ENCODE measurements at regions not wholly inside any gene's neighbourhood (a gene's known extent, or its start where the extent isn't known, plus 50 kb on each side); places are given as distances from the start of the nearest gene placed in this dataset.
"Not testable (repeated sequence)": the region's sequence is repeated elsewhere in the genome, so short reads cannot be mapped to it uniquely, and the experiment has no call there.

GRCh38 chr7:113292105-113292504 is 173.8 kb upstream of the SMIM30 start:
- H3K27ac Mint-ChIP-seq = no peak overlapping the region
- ChIA-PET CTCF (interaction anchor here (0.6 kb wide), 1 partner anchor 393 kb away, joined by 3 read pairs; no protein-coding TSS in a partner anchor), POLR2A (no interaction called here)
- no peaks in the 10 kb centered on the region for H3K9me3 Mint-ChIP-seq
- peaks cover 6% of the 10 kb centered on the region for H3K27me3 Mint-ChIP-seq
- no peak overlapping the region for H3K4me3 Mint-ChIP-seq
- no peaks in the 10 kb centered on the region for H3K4me1 Mint-ChIP-seq
- DNase-seq = no peak
- no peaks in the 10 kb centered on the region for H3K36me3 Mint-ChIP-seq (ENCODE audit: low read depth)

GRCh38 chr7:113291058-113291457 is 172.7 kb upstream of the SMIM30 start:
- H3K4me1 Mint-ChIP-seq = no peaks in the 10 kb centered on the region
- no peaks in the 10 kb centered on the region for H3K9me3 Mint-ChIP-seq
- ChIA-PET CTCF (no interaction called here), POLR2A (no interaction called here)
- H3K36me3 Mint-ChIP-seq (ENCODE audit: low read depth) = no peaks in the 10 kb centered on the region
- no peak for DNase-seq
- peaks cover 6% of the 10 kb centered on the region for H3K27me3 Mint-ChIP-seq
- H3K27ac Mint-ChIP-seq = no peak overlapping the region
- no peak overlapping the region for H3K4me3 Mint-ChIP-seq

GRCh38 chr7:113289140-113289740 is 170.9 kb upstream of the SMIM30 start:
- ChIA-PET POLR2A (no interaction called here), CTCF (no interaction called here)
- H3K27me3 Mint-ChIP-seq = peaks cover 6% of the 10 kb centered on the region
- H3K9me3 Mint-ChIP-seq = no peaks in the 10 kb centered on the region
- DNase-seq = no peak
- no peak overlapping the region for H3K27ac Mint-ChIP-seq
- H3K36me3 Mint-ChIP-seq (ENCODE audit: low read depth) = no peaks in the 10 kb centered on the region
- no peak overlapping the region for H3K4me3 Mint-ChIP-seq
- H3K4me1 Mint-ChIP-seq = no peaks in the 10 kb centered on the region

GRCh38 chr7:113285411-113285810 is 167.1 kb upstream of the SMIM30 start:
- POLR2A ChIA-PET = no interaction called here
- Mint-ChIP-seq H3K36me3 (ENCODE audit: low read depth) (no peaks in the 10 kb centered on the region), H3K9me3 (no peaks in the 10 kb centered on the region), H3K4me3 (no peak overlapping the region), H3K27ac (no peak overlapping the region), H3K27me3 (peaks cover 4% of the 10 kb centered on the region), H3K4me1 (no peaks in the 10 kb centered on the region)
- DNase-seq = no peak
- CTCF ChIA-PET = no interaction called here

- Mint-ChIP-seq H3K27me3 (peaks cover 1% of the 10 kb centered on the region), H3K27ac (no peak overlapping the region), H3K4me1 (no peaks in the 10 kb centered on the region), H3K9me3 (no peaks in the 10 kb centered on the region), H3K36me3 (ENCODE audit: low read depth) (no peaks in the 10 kb centered on the region), H3K4me3 (no peak overlapping the region)
- ChIA-PET CTCF (no interaction called here), POLR2A (no interaction called here)
- DNase-seq = no peak
These were observed 165.5 kb upstream of the SMIM30 start for GRCh38 chr7:113283861-113284260.

- Mint-ChIP-seq H3K9me3 (no peaks in the 10 kb centered on the region), H3K27me3 (no peaks in the 10 kb centered on the region), H3K4me1 (no peaks in the 10 kb centered on the region), H3K27ac (no peak overlapping the region), H3K4me3 (no peak overlapping the region), H3K36me3 (ENCODE audit: low read depth) (no peaks in the 10 kb centered on the region)
- ChIA-PET POLR2A (no interaction called here), CTCF (no interaction called here)
- no peak for DNase-seq
These were observed 164.5 kb upstream of the SMIM30 start for GRCh38 chr7:113282875-113283274.

- no peak for DNase-seq
- ChIA-PET CTCF (no interaction called here), POLR2A (no interaction called here)
- H3K9me3 Mint-ChIP-seq = no peaks in the 10 kb centered on the region
- H3K4me3 Mint-ChIP-seq = no peak overlapping the region
- no peak overlapping the region for H3K27ac Mint-ChIP-seq
- no peaks in the 10 kb centered on the region for H3K4me1 Mint-ChIP-seq
- no peaks in the 10 kb centered on the region for H3K27me3 Mint-ChIP-seq
- H3K36me3 Mint-ChIP-seq (ENCODE audit: low read depth) = no peaks in the 10 kb centered on the region
These were observed 162.9 kb upstream of the SMIM30 start for GRCh38 chr7:113281223-113281622.

GRCh38 chr7:113279256-113279655 is 160.9 kb upstream of the SMIM30 start:
- Mint-ChIP-seq H3K4me3 (no peak overlapping the region), H3K36me3 (ENCODE audit: low read depth) (no peaks in the 10 kb centered on the region), H3K27me3 (no peaks in the 10 kb centered on the region), H3K9me3 (peaks cover 4% of the 10 kb centered on the region), H3K27ac (no peak overlapping the region), H3K4me1 (no peaks in the 10 kb centered on the region)
- CTCF ChIA-PET = no interaction called here
- POLR2A ChIA-PET = no interaction called here
- DNase-seq = no peak

GRCh38 chr7:113270790-113271189 is 152.4 kb upstream of the SMIM30 start:
- ChIA-PET POLR2A (no interaction called here), CTCF (no interaction called here)
- H3K9me3 Mint-ChIP-seq = peaks cover 18% of the 10 kb centered on the region
- H3K36me3 Mint-ChIP-seq (ENCODE audit: low read depth) = no peaks in the 10 kb centered on the region
- no peaks in the 10 kb centered on the region for H3K27me3 Mint-ChIP-seq
- no peak for DNase-seq
- no peak overlapping the region for H3K4me3 Mint-ChIP-seq
- H3K4me1 Mint-ChIP-seq = no peaks in the 10 kb centered on the region
- H3K27ac Mint-ChIP-seq = no peak overlapping the region

- CTCF ChIA-PET; H3K27ac Mint-ChIP-seq; H3K27me3 Mint-ChIP-seq; POLR2A ChIA-PET; H3K4me1 Mint-ChIP-seq; H3K4me3 Mint-ChIP-seq; H3K36me3 Mint-ChIP-seq (ENCODE audit: low read depth); DNase-seq: not testable (repeated sequence)
- H3K9me3 Mint-ChIP-seq = peaks cover 14% of the 10 kb centered on the region
These were observed 151.2 kb upstream of the SMIM30 start for GRCh38 chr7:113269592-113269991.

GRCh38 chr7:113268757-113269156 is 150.4 kb upstream of the SMIM30 start:
- no peak overlapping the region for H3K27ac Mint-ChIP-seq
- CTCF ChIA-PET = no interaction called here

GRCh38 chr7:113267885-113268284 is 149.5 kb upstream of the SMIM30 start:
- no peak overlapping the region for H3K4me3 Mint-ChIP-seq
- POLR2A ChIA-PET = no interaction called here
- no peaks in the 10 kb centered on the region for H3K4me1 Mint-ChIP-seq

More at GRCh38 chr7:113268757-113269156, 150.4 kb upstream of the SMIM30 start:
- H3K36me3 Mint-ChIP-seq (ENCODE audit: low read depth) = no peaks in the 10 kb centered on the region
- DNase-seq = no peak
- POLR2A ChIA-PET = no interaction called here
- no peaks in the 10 kb centered on the region for H3K27me3 Mint-ChIP-seq
- H3K4me1 Mint-ChIP-seq = no peaks in the 10 kb centered on the region
- H3K9me3 Mint-ChIP-seq = peaks cover 14% of the 10 kb centered on the region
- H3K4me3 Mint-ChIP-seq = no peak overlapping the region

GRCh38 chr7:113267271-113267670 is 148.9 kb upstream of the SMIM30 start:
- DNase-seq = no peak
- Mint-ChIP-seq H3K9me3 (peaks cover 10% of the 10 kb centered on the region), H3K4me3 (no peak overlapping the region), H3K27ac (no peak overlapping the region), H3K36me3 (ENCODE audit: low read depth) (no peaks in the 10 kb centered on the region), H3K27me3 (no peaks in the 10 kb centered on the region), H3K4me1 (no peaks in the 10 kb centered on the region)
- ChIA-PET CTCF (no interaction called here), POLR2A (no interaction called here)

More at GRCh38 chr7:113267885-113268284, 149.5 kb upstream of the SMIM30 start:
- Mint-ChIP-seq H3K27ac (no peak overlapping the region), H3K36me3 (ENCODE audit: low read depth) (no peaks in the 10 kb centered on the region), H3K9me3 (peaks cover 14% of the 10 kb centered on the region), H3K27me3 (no peaks in the 10 kb centered on the region)
- CTCF ChIA-PET = no interaction called here
- DNase-seq = no peak

- ChIA-PET CTCF (interaction anchor here (1.1 kb wide), 1 partner anchor 397 kb away, joined by 3 read pairs; no protein-coding TSS in a partner anchor), POLR2A (no interaction called here)
- no peak for DNase-seq
- Mint-ChIP-seq H3K9me3 (peaks cover 2% of the 10 kb centered on the region), H3K4me1 (no peaks in the 10 kb centered on the region), H3K27ac (no peak overlapping the region), H3K4me3 (no peak overlapping the region), H3K27me3 (no peaks in the 10 kb centered on the region), H3K36me3 (ENCODE audit: low read depth) (no peaks in the 10 kb centered on the region)
These were observed 145.4 kb upstream of the SMIM30 start for GRCh38 chr7:113263749-113264148.
